Neural cell (in vitro differentiated cells): ENCODE measurements at regions not wholly inside any gene's neighbourhood (a gene's known extent, or its start where the extent isn't known, plus 50 kb on each side); places are given as distances from the start of the nearest gene placed in this dataset.

Source experiments
- H2AFZ ChIP-seq: fragments of 200-600, 300-800 bp; sonication (generic), shearing (Covaris generic); 2 replicates; pipeline ENCODE4 v1.6.0; 2014; ENCODE audit warnings: low read depth, mild to moderate bottlenecking, antibody characterized with exemption, low read length, moderate library complexity
- H3F3A ChIP-seq: fragments of 200-600 bp; shearing (Covaris generic); 2 replicates; pipeline ENCODE4 v1.6.1; 2016; ENCODE audit warnings: mild to moderate bottlenecking, moderate library complexity, mixed read lengths, antibody characterized with exemption, low read length; ENCODE audit not compliant: insufficient read depth, poor library complexity, severe bottlenecking
- H3K27ac ChIP-seq: fragments of 200-600, 300-800 bp; sonication (generic), shearing (Covaris generic); 2 replicates; pipeline ENCODE4 v1.5.1; 2014; ENCODE audit warnings: mild to moderate bottlenecking, low read length, moderate library complexity
- H3K27me3 ChIP-seq: fragments of 300-800, 200-600 bp; sonication (generic), shearing (Covaris generic); 2 replicates; pipeline ENCODE4 v1.6.0; 2014; ENCODE audit warnings: mild to moderate bottlenecking, low read depth, low read length, moderate library complexity; ENCODE audit not compliant: insufficient read depth
- H3K36me3 ChIP-seq: fragments of 300-800, 200-600 bp; sonication (generic), shearing (Covaris generic); 2 replicates; pipeline ENCODE4 v1.5.1; 2014; ENCODE audit warnings: mild to moderate bottlenecking, antibody characterized with exemption, low read length, moderate library complexity; ENCODE audit not compliant: insufficient read depth
- H3K4me2 ChIP-seq: fragments of 300-800, 200-600 bp; sonication (generic), shearing (Covaris generic); 2 replicates; pipeline ENCODE4 v1.6.0; 2014; ENCODE audit warnings: mild to moderate bottlenecking, low read length
- H3K4me3 ChIP-seq: fragments of 300-800, 200-600 bp; sonication (generic), shearing (Covaris generic); 2 replicates; pipeline ENCODE4 v1.5.1; 2014; ENCODE audit warnings: mild to moderate bottlenecking, low read length, moderate library complexity
- H3K79me2 ChIP-seq: fragments of 200-600 bp; shearing (Covaris generic); replicated peaks from 2 replicates; pipeline ENCODE4 v1.6.0; 2014; ENCODE audit warnings: mild to moderate bottlenecking, low read length, moderate library complexity; ENCODE audit not compliant: insufficient read depth
- H3K9ac ChIP-seq: fragments of 300-800, 200-600 bp; sonication (generic), shearing (Covaris generic); 2 replicates; pipeline ENCODE4 v1.6.1; 2016; ENCODE audit warnings: mild to moderate bottlenecking, low read length, mixed read lengths
- H3K9me2 ChIP-seq: fragments of 200-600 bp; shearing (Covaris generic); 2 replicates; pipeline ENCODE4 v1.6.1; 2016; ENCODE audit warnings: mild to moderate bottlenecking, low read length, mixed read lengths; ENCODE audit not compliant: insufficient read depth
- H3K9me3 ChIP-seq: fragments of 200-600, 300-800 bp; sonication (generic), shearing (Covaris generic); 2 replicates; pipeline ENCODE4 v1.6.1; 2016; ENCODE audit warnings: mild to moderate bottlenecking, mixed run types, low read length, moderate library complexity, mixed read lengths
- H4K20me1 ChIP-seq: fragments of 200-600 bp; shearing (Covaris generic); 2 replicates; pipeline ENCODE4 v1.6.1; 2016; ENCODE audit warnings: mild to moderate bottlenecking, mixed run types; ENCODE audit not compliant: insufficient read depth
- CTCF ChIP-seq: fragments of 450-650 bp; IDR thresholded peaks from 2 replicates; pipeline ENCODE4 v1.5.1; 2014; ENCODE audit warnings: antibody characterized with exemption, mild to moderate bottlenecking, moderate library complexity; ENCODE audit not compliant: poor library complexity, severe bottlenecking
- EP300 ChIP-seq: fragments of 450-650 bp; conservative IDR thresholded peaks from 2 replicates; pipeline ENCODE4 v1.6.1; 2014; ENCODE audit warnings: antibody characterized with exemption, mild to moderate bottlenecking, moderate library complexity; ENCODE audit not compliant: poor library complexity, severe bottlenecking
- EZH2 ChIP-seq: fragments of 200-600, 300-800 bp; shearing (Covaris generic), sonication (generic); IDR thresholded peaks from 2 replicates; pipeline ENCODE4 v1.6.1; 2014; ENCODE audit warnings: antibody characterized with exemption, low read length, borderline replicate concordance, mild to moderate bottlenecking; ENCODE audit not compliant: insufficient read depth, poor library complexity, severe bottlenecking
- MXI1 ChIP-seq: fragments of 450-650 bp; conservative IDR thresholded peaks from 2 replicates; pipeline ENCODE4 v1.6.1; 2014; ENCODE audit warnings: antibody characterized with exemption, mild to moderate bottlenecking; ENCODE audit not compliant: poor library complexity, severe bottlenecking
- POLR2AphosphoS5 ChIP-seq: IDR thresholded peaks from 2 replicates; pipeline ENCODE4 v1.6.1; 2012
- RAD21 ChIP-seq: fragments of 450-650 bp; conservative IDR thresholded peaks from 2 replicates; pipeline ENCODE4 v1.6.1; 2014; ENCODE audit warnings: antibody characterized with exemption, mild to moderate bottlenecking, moderate library complexity
- REST ChIP-seq: IDR thresholded peaks from 2 replicates; pipeline ENCODE4 v1.6.1; 2012; ENCODE audit warnings: borderline replicate concordance
- SMC3 ChIP-seq: fragments of 450-650 bp; conservative IDR thresholded peaks from 2 replicates; pipeline ENCODE4 v1.6.1; 2014; ENCODE audit warnings: antibody characterized with exemption, mild to moderate bottlenecking, moderate library complexity; ENCODE audit not compliant: poor library complexity
- TAF1 ChIP-seq: IDR thresholded peaks from 2 replicates; pipeline ENCODE4 v1.6.1; 2012; ENCODE audit warnings: low read depth

- no peak overlapping the region for H3K4me2 ChIP-seq
- H3K27me3 ChIP-seq, result no peaks in the 10 kb centered on the region
- H3K79me2 ChIP-seq, result no peaks in the 10 kb centered on the region
- no peaks in the 10 kb centered on the region for H3K9me2 ChIP-seq
- no peak overlapping the region for H3K27ac ChIP-seq
- H3K9ac ChIP-seq, result no peak overlapping the region
- no peaks in the 10 kb centered on the region for H3K9me3 ChIP-seq
- no peak overlapping the region for H3K4me3 ChIP-seq
- no peaks in the 10 kb centered on the region for H3F3A ChIP-seq
- no peaks in the 10 kb centered on the region for H4K20me1 ChIP-seq
- H3K36me3 ChIP-seq, result no peaks in the 10 kb centered on the region
- H2AFZ ChIP-seq, result no peak overlapping the region
- no peak for TF ChIP-seq SMC3
- no peak for TF ChIP-seq POLR2AphosphoS5
- TF ChIP-seq RAD21, result no peak
- TF ChIP-seq EP300, result no peak
- no peak for TF ChIP-seq MXI1
- no peak for TF ChIP-seq CTCF
Measured at GRCh38 chr5:126348855-126349635, 74.2 kb upstream of the GRAMD2B start.

DNA sequence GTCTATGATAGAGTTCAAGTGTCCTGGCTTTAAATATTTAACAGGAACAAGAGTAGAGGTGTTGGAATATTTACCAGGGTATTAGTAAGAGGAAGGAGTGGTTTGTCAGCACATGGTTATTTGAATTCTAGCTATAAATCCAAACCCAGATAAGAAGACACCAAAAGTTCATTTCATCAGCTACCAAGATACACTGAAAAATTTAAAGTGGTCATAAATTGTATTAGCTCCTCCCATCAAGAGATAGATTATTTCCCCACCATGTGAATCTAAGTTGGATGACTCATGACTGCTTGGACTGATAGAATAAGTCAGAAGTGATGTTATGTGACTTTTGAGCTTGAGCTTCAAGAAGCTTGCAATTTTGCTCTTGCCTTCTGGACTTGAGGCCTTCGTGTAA, 72.1 kb upstream of the GRAMD2B start:
- TF ChIP-seq EP300 (no peak), CTCF (no peak), TAF1 (no peak), REST (no peak), EZH2 (no peak), RAD21 (no peak), MXI1 (no peak), SMC3 (no peak), POLR2AphosphoS5 (no peak)
- no peaks in the 10 kb centered on the region for H3F3A ChIP-seq
- H3K9me3 ChIP-seq, result no peaks in the 10 kb centered on the region
- no peaks in the 10 kb centered on the region for H3K9me2 ChIP-seq
- H2AFZ ChIP-seq, result no peak overlapping the region
- no peaks in the 10 kb centered on the region for H3K36me3 ChIP-seq
- no peaks in the 10 kb centered on the region for H3K27me3 ChIP-seq
- H3K27ac ChIP-seq, result no peak overlapping the region
- no peak overlapping the region for H3K4me2 ChIP-seq
- no peaks in the 10 kb centered on the region for H3K79me2 ChIP-seq
- H3K9ac ChIP-seq, result no peak overlapping the region
- H4K20me1 ChIP-seq, result no peaks in the 10 kb centered on the region
- H3K4me3 ChIP-seq, result no peak overlapping the region
